ENCODE measurements at regions not wholly inside any gene's neighbourhood (a gene's known extent, or its start where the extent isn't known, plus 50 kb on each side); places are given as distances from the start of the nearest gene placed in this dataset.

- peak in 54 of 56 donors; percentile 20 to 85 (median 66) for DNase-seq
Measured at GRCh38 chr9:117487555-117488175, 72.8 kb upstream of the ASTN2 start.

- no peak for DNase-seq
Measured at GRCh38 chr9:117486426-117486825, 71.6 kb upstream of the ASTN2 start.

GRCh38 chr9:117485176-117485575 lies 70.3 kb upstream of the ASTN2 start:
- DNase-seq = no peak

GRCh38 chr9:117480729-117481128 lies 65.9 kb upstream of the ASTN2 start:
- DNase-seq = no peak

- DNase-seq = no peak
Measured at GRCh38 chr9:117480253-117480652, 65.4 kb upstream of the ASTN2 start.

- DNase-seq = no peak
Measured at GRCh38 chr9:117473293-117473692, 58.4 kb upstream of the ASTN2 start.

- no peak for DNase-seq
Measured at GRCh38 chr9:117470902-117471301, 56.0 kb upstream of the ASTN2 start.

GRCh38 chr9:117470455-117470854 lies 55.6 kb upstream of the ASTN2 start:
- no peak for DNase-seq

- no peak for DNase-seq
Measured at GRCh38 chr9:117466111-117466510, 51.3 kb upstream of the ASTN2 start.

GRCh38 chr9:117465706-117466105 lies 50.8 kb upstream of the ASTN2 start:
- DNase-seq = no peak

GRCh38 chr9:117464941-117465616 lies 50.2 kb upstream of the ASTN2 start:
- DNase-seq = peak in 55 of 56 donors; percentile 23 to 95 (median 83)

Measured in amygdala (tissue), 56 donors.